IMR-90 (cell line): ENCODE measurements at regions not wholly inside any gene's neighbourhood (a gene's known extent, or its start where the extent isn't known, plus 50 kb on each side); places are given as distances from the start of the nearest gene placed in this dataset.

Source experiments
- CTCF ChIP-seq: conservative IDR thresholded peaks from 2 replicates; pipeline ENCODE4 v1.5.1; 2012; ENCODE audit warnings: mild to moderate bottlenecking, low read depth, low read length, improper control_type of control experiment
- MXI1 ChIP-seq: IDR thresholded peaks from 2 replicates; pipeline ENCODE4 v1.6.1; 2012; ENCODE audit warnings: low read depth, mild to moderate bottlenecking, low read length, moderate library complexity, borderline replicate concordance
- NFE2L2 ChIP-seq: fragments of 150-350 bp; IDR thresholded peaks from 2 replicates; pipeline ENCODE4 v1.6.1; 2016; ENCODE audit warnings: low read depth, mild to moderate bottlenecking, low read length
- POLR2A ChIP-seq: IDR thresholded peaks from 2 replicates; pipeline ENCODE4 v1.6.1; 2012; ENCODE audit warnings: mild to moderate bottlenecking, low read depth, low read length
- RAD21 ChIP-seq: IDR thresholded peaks from 2 replicates; pipeline ENCODE4 v1.6.1; 2012; ENCODE audit warnings: low read length, improper control_type of control experiment
- RFX5 ChIP-seq: IDR thresholded peaks from 2 replicates; pipeline ENCODE4 v1.8.0; 2012; ENCODE audit warnings: low read depth, mild to moderate bottlenecking, low read length, moderate library complexity
- SMC3 ChIP-seq: fragments of 150-350 bp; IDR thresholded peaks from 2 replicates; pipeline ENCODE4 v1.6.1; 2016; ENCODE audit warnings: low read depth, mild to moderate bottlenecking, antibody characterized with exemption, low read length, moderate library complexity

- TF ChIP-seq RAD21 = no peak
- no peak for TF ChIP-seq CTCF
- no peak for TF ChIP-seq NFE2L2
- no peak for TF ChIP-seq RFX5
- no peak for TF ChIP-seq MXI1
- no peak for TF ChIP-seq SMC3
- TF ChIP-seq POLR2A = no peak
Observed at GRCh38 chr3:102790747-102791325, 356.0 kb downstream of the ZPLD1 start.
